Lung (tissue), 11 donors: ENCODE measurements at regions not wholly inside any gene's neighbourhood (a gene's known extent, or its start where the extent isn't known, plus 50 kb on each side); places are given as distances from the start of the nearest gene placed in this dataset.

Source experiments
- ATAC-seq: fragments of 200-7000 bp; cut with Tn5 transposase; one replicate; pipeline ENCODE4 v1.9.1; 2020; ENCODE audit warnings: moderate number of reproducible peaks; ENCODE audit not compliant: insufficient read depth, low FRiP score
- DNase-seq, 3 donors: peaks; one replicate each; pipeline ENCODE4 v3.0.0-alpha.2; 2013 to 2017
- H3K27ac ChIP-seq, 2 donors: one replicate each; pipeline ENCODE4 v1.5.1; 2013; ENCODE audit warnings: mild to moderate bottlenecking in 2 of 2, moderate library complexity in 2 of 2, control low read depth in 1 of 2, inconsistent platforms in 1 of 2, low read depth in 1 of 2, low read length in 1 of 2
- H3K27me3 ChIP-seq, 3 donors: one replicate each; pipeline ENCODE4 v1.5.1; 2013; ENCODE audit warnings: low read length in 2 of 3; ENCODE audit not compliant: control insufficient read depth in 3 of 3, insufficient read depth in 3 of 3
- H3K36me3 ChIP-seq, 4 donors: one replicate each; pipeline ENCODE4 v1.5.1; 2013; ENCODE audit warnings: low read length in 4 of 4, mild to moderate bottlenecking in 1 of 4, moderate library complexity in 1 of 4; ENCODE audit not compliant: control insufficient read depth in 4 of 4, insufficient read depth in 4 of 4
- H3K4me1 ChIP-seq, 5 donors: one replicate each; pipeline ENCODE4 v1.5.1; 2013; ENCODE audit warnings: low read length in 5 of 5, mild to moderate bottlenecking in 2 of 5, moderate library complexity in 1 of 5; ENCODE audit not compliant: control insufficient read depth in 5 of 5, insufficient read depth in 5 of 5
- H3K4me3 ChIP-seq: one replicate; pipeline ENCODE4 v1.5.1; 2013; ENCODE audit warnings: mild to moderate bottlenecking, control low read depth, moderate library complexity
- H3K9ac ChIP-seq, 2 donors: one replicate each; pipeline ENCODE4 v1.5.1; 2013; ENCODE audit warnings: low read length in 2 of 2, control low read depth in 1 of 2; ENCODE audit not compliant: insufficient read depth in 1 of 2
- H3K9me3 ChIP-seq, 4 donors: one replicate each; pipeline ENCODE4 v1.5.1; 2013; ENCODE audit warnings: low read length in 3 of 4, mild to moderate bottlenecking in 1 of 4, moderate library complexity in 1 of 4; ENCODE audit not compliant: control insufficient read depth in 4 of 4, insufficient read depth in 3 of 4
- WGBS, 2 donors: extraction: QIAGEN DNeasy Blood & Tissue Kit; methylation state at CpG; one replicate each; pipeline ENCODE4 v1.1.7; 2013; 5-methylcytosine and 5-hydroxymethylcytosine counted together
- TF ChIP-seq, protein P1 (sequence below): IDR thresholded peaks from 2 replicates; pipeline ENCODE4 v1.5.1; 2012; ENCODE audit warnings: mild to moderate bottlenecking; ENCODE audit errors: control extremely low read depth, extremely low read depth
- donor health status: control.
- donor health status: control.
- donor health status: Bipolar disorder and iron deficiency.
- donor health status: healthy.
- donor health status: DM: yes; HTN: yes; CAD: no.

DNA sequence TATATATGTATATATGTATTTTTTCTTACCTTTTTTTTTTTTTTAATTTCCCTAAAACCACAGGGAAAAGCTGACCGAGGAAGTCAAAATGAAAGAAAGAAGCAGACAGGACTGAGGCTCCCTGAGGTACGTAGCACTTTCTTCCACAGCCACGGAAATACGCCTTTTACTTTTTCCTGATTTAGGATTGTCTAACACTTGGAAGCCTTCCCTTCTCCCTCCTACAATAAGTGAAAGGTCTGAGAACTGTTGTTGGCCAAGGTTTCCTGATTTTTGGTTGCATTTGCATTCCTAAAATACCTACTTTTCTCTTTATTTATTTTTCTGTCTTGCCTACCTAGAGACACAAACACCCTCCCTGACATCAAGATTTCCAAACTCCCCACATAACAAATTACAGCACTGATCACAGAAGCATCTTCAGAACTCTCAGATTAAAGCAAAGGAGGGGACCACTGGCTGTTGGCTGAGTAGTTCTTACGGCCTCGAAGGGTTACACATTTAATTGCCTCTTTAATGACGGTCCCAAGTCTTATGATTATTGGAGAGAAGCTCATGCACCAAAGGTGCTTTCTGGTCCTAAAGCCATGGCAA is 778.5 kb upstream of the FANCL start:
- Histone ChIP-seq H3K9me3 (peaks cover 0 to 2% (median 0%) of the 10 kb centered on the region in 4 donors), H3K27me3 (no peaks in the 10 kb centered on the region), H3K36me3 (no peaks in the 10 kb centered on the region), H3K9ac (no peak overlapping the region), H3K4me3 (no peak overlapping the region), H3K27ac (no peak overlapping the region), H3K4me1 (no peaks in the 10 kb centered on the region)
- no peak for DNase-seq
- TF ChIP-seq, protein P1, sequence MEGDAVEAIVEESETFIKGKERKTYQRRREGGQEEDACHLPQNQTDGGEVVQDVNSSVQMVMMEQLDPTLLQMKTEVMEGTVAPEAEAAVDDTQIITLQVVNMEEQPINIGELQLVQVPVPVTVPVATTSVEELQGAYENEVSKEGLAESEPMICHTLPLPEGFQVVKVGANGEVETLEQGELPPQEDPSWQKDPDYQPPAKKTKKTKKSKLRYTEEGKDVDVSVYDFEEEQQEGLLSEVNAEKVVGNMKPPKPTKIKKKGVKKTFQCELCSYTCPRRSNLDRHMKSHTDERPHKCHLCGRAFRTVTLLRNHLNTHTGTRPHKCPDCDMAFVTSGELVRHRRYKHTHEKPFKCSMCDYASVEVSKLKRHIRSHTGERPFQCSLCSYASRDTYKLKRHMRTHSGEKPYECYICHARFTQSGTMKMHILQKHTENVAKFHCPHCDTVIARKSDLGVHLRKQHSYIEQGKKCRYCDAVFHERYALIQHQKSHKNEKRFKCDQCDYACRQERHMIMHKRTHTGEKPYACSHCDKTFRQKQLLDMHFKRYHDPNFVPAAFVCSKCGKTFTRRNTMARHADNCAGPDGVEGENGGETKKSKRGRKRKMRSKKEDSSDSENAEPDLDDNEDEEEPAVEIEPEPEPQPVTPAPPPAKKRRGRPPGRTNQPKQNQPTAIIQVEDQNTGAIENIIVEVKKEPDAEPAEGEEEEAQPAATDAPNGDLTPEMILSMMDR: no peak
- 80 to 86% methylated on average over 7 of the region's 7 CpGs for WGBS, 2 donors
- no peak for ATAC-seq

DNA sequence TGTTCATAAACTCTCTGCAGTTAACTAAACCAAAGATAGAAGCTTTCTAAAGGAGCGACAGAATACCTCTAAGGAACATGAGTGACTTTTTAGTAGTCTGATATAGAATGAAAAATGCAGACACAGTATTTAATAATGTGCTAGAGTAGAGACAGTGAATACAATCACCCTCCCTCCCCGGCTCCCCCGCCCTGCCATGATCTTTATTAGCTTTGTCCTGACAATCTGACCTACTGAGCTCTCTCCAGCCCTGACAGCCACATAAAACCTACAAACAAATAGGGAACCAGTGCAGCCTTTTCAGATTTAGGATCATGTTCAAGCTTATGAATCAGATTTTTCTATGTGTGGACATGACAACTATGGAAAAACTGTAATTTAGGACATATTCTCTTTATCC is 777.6 kb upstream of the FANCL start:
- Histone ChIP-seq H3K9me3 (peaks cover 0 to 2% (median 0%) of the 10 kb centered on the region in 4 donors), H3K27me3 (no peaks in the 10 kb centered on the region), H3K4me3 (no peak overlapping the region), H3K27ac (no peak overlapping the region), H3K9ac (no peak overlapping the region), H3K36me3 (no peaks in the 10 kb centered on the region), H3K4me1 (no peaks in the 10 kb centered on the region)
- WGBS, 2 donors: 84 to 92% methylated on average over 3 of the region's 3 CpGs
- DNase-seq (no peak), ATAC-seq (no peak)
- TF ChIP-seq, protein P1: no peak

DNA sequence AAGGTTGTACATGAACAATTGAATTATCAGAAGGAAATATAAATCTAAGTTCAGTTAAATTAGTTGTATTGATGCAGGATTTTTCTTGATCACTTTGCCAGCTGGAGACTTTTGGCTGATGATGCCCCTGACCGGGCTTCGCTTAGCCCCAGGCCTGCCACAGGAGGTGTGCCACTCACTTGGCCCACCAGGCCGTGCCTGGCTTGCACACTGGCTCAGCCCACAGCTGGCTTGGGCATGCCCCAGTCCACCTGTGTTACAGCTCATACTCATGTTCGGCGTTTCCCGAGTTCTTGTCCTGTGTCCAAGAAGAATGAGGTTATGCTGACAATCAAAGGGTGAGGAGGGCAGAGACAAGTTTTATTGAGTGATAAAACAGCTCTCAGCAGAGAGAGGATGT is 773.9 kb upstream of the FANCL start:
- Histone ChIP-seq H3K36me3 (no peaks in the 10 kb centered on the region), H3K4me3 (no peak overlapping the region), H3K4me1 (no peaks in the 10 kb centered on the region), H3K9ac (no peak overlapping the region), H3K27ac (no peak overlapping the region), H3K27me3 (no peaks in the 10 kb centered on the region), H3K9me3 (peaks cover 0 to 2% (median 0%) of the 10 kb centered on the region in 4 donors)
- no peak for DNase-seq
- TF ChIP-seq, protein P1: no peak
- ATAC-seq: no peak
- 91 to 97% methylated on average over 6 of the region's 6 CpGs for WGBS, 2 donors

DNA sequence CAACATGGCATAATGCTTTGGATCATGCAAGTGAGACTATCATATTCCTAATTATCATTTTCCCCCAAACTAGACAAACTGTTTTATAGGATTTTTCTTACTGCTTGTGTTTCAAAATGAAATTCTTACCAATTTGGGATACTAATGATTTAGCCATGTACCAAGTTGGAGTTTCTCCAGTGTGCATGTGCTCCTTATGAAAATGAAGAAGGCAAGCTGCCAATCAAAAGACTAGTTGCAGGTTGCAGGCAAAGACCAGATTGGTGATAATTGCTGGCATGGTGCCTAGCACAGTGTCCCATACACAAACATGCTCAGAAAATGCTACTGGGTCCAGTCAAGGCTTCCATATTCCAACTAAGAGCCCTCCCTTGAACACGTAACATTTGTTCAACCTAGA is 771.8 kb upstream of the FANCL start:
- H3K9me3 ChIP-seq: peaks cover 0 to 4% (median 0%) of the 10 kb centered on the region in 4 donors
- H3K27ac ChIP-seq: no peak overlapping the region
- H3K9ac ChIP-seq: no peak overlapping the region
- WGBS, 2 donors: 93 to 96% methylated on average over 1 of the region's 1 CpG
- ATAC-seq (no peak), DNase-seq (no peak)
- TF ChIP-seq, protein P1: no peak
- H3K4me1 ChIP-seq: no peaks in the 10 kb centered on the region
- H3K36me3 ChIP-seq: no peaks in the 10 kb centered on the region
- H3K27me3 ChIP-seq: no peaks in the 10 kb centered on the region
- no peak overlapping the region for H3K4me3 ChIP-seq
